HEK293T (cell line): ENCODE measurements at regions not wholly inside any gene's neighbourhood (a gene's known extent, or its start where the extent isn't known, plus 50 kb on each side); places are given as distances from the start of the nearest gene placed in this dataset.

ENCODE experiments used
- CTBP1 ChIP-seq: fragments of 450-650 bp; IDR thresholded peaks from 2 replicates; pipeline ENCODE4 v1.6.1; 2016; ENCODE audit warnings: borderline replicate concordance
- FOXM1 ChIP-seq: fragments of 450-650 bp; IDR thresholded peaks from 2 replicates; pipeline ENCODE4 v1.6.1; 2017; ENCODE audit warnings: mild to moderate bottlenecking, borderline replicate concordance
- HDGF ChIP-seq: fragments of 450-650 bp; IDR thresholded peaks from 2 replicates; pipeline ENCODE4 v1.6.1; 2017; ENCODE audit warnings: antibody characterized with exemption, borderline replicate concordance

DNA sequence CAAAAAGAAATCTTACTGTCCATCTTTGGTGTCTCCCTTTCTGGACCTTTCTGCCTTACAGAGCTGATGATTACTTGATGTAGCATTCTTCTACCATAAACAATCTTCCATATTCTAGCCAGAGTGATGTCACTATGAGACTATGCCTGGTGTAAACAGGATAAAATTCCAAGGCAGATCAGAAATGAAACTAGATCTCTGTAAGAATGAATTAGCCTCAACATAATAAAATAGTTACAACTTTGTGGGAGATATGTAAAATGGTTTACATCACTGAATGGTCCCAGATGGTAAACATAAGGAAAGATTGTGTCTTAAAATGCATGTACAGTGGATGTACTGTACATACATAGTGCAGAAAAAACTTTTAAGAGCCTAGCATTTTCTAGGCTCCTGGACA is 112.3 kb upstream of the ZNF521 start:
- TF ChIP-seq CTBP1: no peak
- no peak for TF ChIP-seq FOXM1
- no peak for TF ChIP-seq HDGF
